Glutamatergic neuron (in vitro differentiated cells): ENCODE measurements at regions not wholly inside any gene's neighbourhood (a gene's known extent, or its start where the extent isn't known, plus 50 kb on each side); places are given as distances from the start of the nearest gene placed in this dataset.

Source experiments
- DNase-seq: peaks from one replicate; pipeline ENCODE4 v3.0.0; 2022
- H3K27ac Mint-ChIP-seq: one replicate; pipeline ENCODE4 v1.8.0; 2020; ENCODE audit warnings: mild to moderate bottlenecking, mixed read lengths, inconsistent platforms; ENCODE audit not compliant: unreplicated experiment
- H3K27me3 Mint-ChIP-seq: one replicate; pipeline ENCODE4 v1.8.0; 2020; ENCODE audit warnings: mild to moderate bottlenecking, moderate library complexity, mixed read lengths, inconsistent platforms; ENCODE audit not compliant: unreplicated experiment
- H3K36me3 Mint-ChIP-seq: one replicate; pipeline ENCODE4 v1.8.0; 2020; ENCODE audit warnings: mild to moderate bottlenecking, mixed read lengths, inconsistent platforms; ENCODE audit not compliant: unreplicated experiment
- H3K4me1 Mint-ChIP-seq: one replicate; pipeline ENCODE4 v1.8.0; 2020; ENCODE audit warnings: mild to moderate bottlenecking, low read depth, mixed read lengths, inconsistent platforms; ENCODE audit not compliant: unreplicated experiment
- H3K4me3 Mint-ChIP-seq: one replicate; pipeline ENCODE4 v1.8.0; 2020; ENCODE audit warnings: mild to moderate bottlenecking, mixed read lengths, inconsistent platforms; ENCODE audit not compliant: unreplicated experiment
- H3K9me3 Mint-ChIP-seq: one replicate; pipeline ENCODE4 v1.8.0; 2020; ENCODE audit warnings: mild to moderate bottlenecking, moderate library complexity, mixed read lengths, inconsistent platforms; ENCODE audit not compliant: unreplicated experiment
- CTCF ChIP-seq: fragments of 200-600 bp; sonication (generic); IDR thresholded peaks from one replicate; pipeline ENCODE4 v1.5.0; 2021; ENCODE audit not compliant: partially characterized antibody, unreplicated experiment

DNA sequence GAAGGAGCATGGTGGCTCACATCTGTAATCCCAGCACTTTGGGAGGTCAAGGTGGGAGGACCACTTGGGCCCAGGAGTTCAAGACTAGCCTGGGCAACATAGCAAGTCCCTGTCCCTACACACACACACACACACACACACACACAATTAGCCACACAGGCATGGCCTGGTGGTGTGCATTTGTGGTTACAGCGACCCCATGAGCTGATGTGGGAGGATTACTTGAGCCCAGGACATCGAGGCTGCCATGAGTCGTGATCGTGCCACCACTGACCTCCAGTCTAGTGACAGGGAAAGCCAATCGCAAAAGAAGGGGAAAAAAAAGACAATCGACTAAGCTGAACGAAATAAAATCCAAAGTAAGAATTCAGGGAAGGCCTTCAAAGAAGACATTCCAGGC, 67.9 kb downstream of the TBX3 start:
- H3K4me1 Mint-ChIP-seq = no peaks in the 10 kb centered on the region
- H3K9me3 Mint-ChIP-seq = no peaks in the 10 kb centered on the region
- peaks cover 5% of the 10 kb centered on the region for H3K27me3 Mint-ChIP-seq
- no peak overlapping the region for H3K27ac Mint-ChIP-seq
- DNase-seq = no peak
- no peak overlapping the region for H3K4me3 Mint-ChIP-seq
- TF ChIP-seq CTCF = no peak
- peaks cover 5% of the 10 kb centered on the region for H3K36me3 Mint-ChIP-seq

GRCh38 chr12:114614040-114614439, 69.9 kb downstream of the TBX3 start:
- Mint-ChIP-seq H3K4me3 (no peak overlapping the region), H3K4me1 (no peaks in the 10 kb centered on the region), H3K9me3 (no peaks in the 10 kb centered on the region), H3K27me3 (peaks cover 5% of the 10 kb centered on the region), H3K27ac (no peak overlapping the region), H3K36me3 (peaks cover 5% of the 10 kb centered on the region)
- no peak for DNase-seq
- TF ChIP-seq CTCF = no peak

DNA sequence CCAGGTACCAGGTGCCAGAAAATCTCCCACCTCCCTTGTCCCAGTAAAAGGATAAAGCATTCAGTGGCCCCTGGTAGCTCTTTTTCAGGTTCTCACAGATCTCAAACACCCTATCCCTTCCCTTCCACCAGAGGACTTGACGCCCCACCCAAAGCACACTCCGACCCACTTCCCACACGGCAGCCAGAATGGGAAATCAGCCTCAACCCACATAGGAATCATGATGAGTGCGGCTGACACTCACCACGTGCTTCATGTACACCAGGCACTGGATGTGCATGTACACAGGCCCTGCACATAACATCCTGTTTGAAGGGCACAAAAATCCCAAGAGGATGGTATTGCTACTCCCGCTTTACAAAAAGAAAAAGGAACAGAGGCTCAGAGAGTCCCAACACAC, 71.9 kb downstream of the TBX3 start:
- Mint-ChIP-seq H3K9me3 (no peaks in the 10 kb centered on the region), H3K36me3 (peaks cover 5% of the 10 kb centered on the region), H3K4me1 (no peaks in the 10 kb centered on the region), H3K4me3 (no peak overlapping the region), H3K27me3 (peaks cover 5% of the 10 kb centered on the region), H3K27ac (no peak overlapping the region)
- DNase-seq = no peak
- no peak for TF ChIP-seq CTCF

- H3K36me3 Mint-ChIP-seq = peaks cover 5% of the 10 kb centered on the region
- H3K9me3 Mint-ChIP-seq = no peaks in the 10 kb centered on the region
- H3K27ac Mint-ChIP-seq = no peak overlapping the region
- TF ChIP-seq CTCF = no peak
- peaks cover 5% of the 10 kb centered on the region for H3K27me3 Mint-ChIP-seq
- DNase-seq = no peak
- H3K4me3 Mint-ChIP-seq = no peak overlapping the region
- H3K4me1 Mint-ChIP-seq = no peaks in the 10 kb centered on the region
Observed at GRCh38 chr12:114611145-114612018, 72.6 kb downstream of the TBX3 start.

GRCh38 chr12:114608509-114608908, 75.5 kb downstream of the TBX3 start:
- Mint-ChIP-seq H3K4me3 (no peak overlapping the region), H3K9me3 (no peaks in the 10 kb centered on the region), H3K36me3 (no peaks in the 10 kb centered on the region), H3K4me1 (no peaks in the 10 kb centered on the region), H3K27ac (no peak overlapping the region), H3K27me3 (peaks cover 2% of the 10 kb centered on the region)
- DNase-seq = no peak
- TF ChIP-seq CTCF = no peak
